ENCODE measurements at regions not wholly inside any gene's neighbourhood (a gene's known extent, or its start where the extent isn't known, plus 50 kb on each side); places are given as distances from the start of the nearest gene placed in this dataset.

GRCh38 chr4:123651536-123652180 lies 255.1 kb downstream of the SPRY1 start:
- TF ChIP-seq CTCF (IDR thresholded peaks at IDR 0.05) (no peak), POLR2A (IDR thresholded peaks at IDR 0.05) (no peak)
